ENCODE measurements at regions not wholly inside any gene's neighbourhood (a gene's known extent, or its start where the extent isn't known, plus 50 kb on each side); places are given as distances from the start of the nearest gene placed in this dataset.
"Not testable (repeated sequence)": the region's sequence is repeated elsewhere in the genome, so short reads cannot be mapped to it uniquely, and the experiment has no call there.

GRCh38 chr18:30595942-30596341, 446.6 kb downstream of the DSC3 start:
- no peak for DNase-seq (ENCODE audit: low spot score)
- in situ Hi-C loops (cut with MboI; ENCODE audit: low sequenced_read_pairs, unreplicated experiment) = no loop called here

GRCh38 chr18:30594911-30595310, 447.6 kb downstream of the DSC3 start:
- DNase-seq (ENCODE audit: low spot score); in situ Hi-C loops (cut with MboI; ENCODE audit: low sequenced_read_pairs, unreplicated experiment): not testable (repeated sequence)

More at GRCh38 chr18:30595942-30596341, 446.6 kb downstream of the DSC3 start:
- TF ChIP-seq CTCF (IDR thresholded peaks at IDR 0.05; ENCODE audit: borderline replicate concordance, control extremely low read depth, extremely low read depth, insufficient read depth, missing control alignments) = no peak

GRCh38 chr18:30591462-30591861, 451.1 kb downstream of the DSC3 start:
- TF ChIP-seq CTCF (IDR thresholded peaks at IDR 0.05; ENCODE audit: borderline replicate concordance, control extremely low read depth, extremely low read depth, insufficient read depth, missing control alignments) = no peak
- DNase-seq (ENCODE audit: low spot score) = no peak
- in situ Hi-C loops (cut with MboI; ENCODE audit: low sequenced_read_pairs, unreplicated experiment) = no loop called here

GRCh38 chr18:30588673-30589164, 453.8 kb downstream of the DSC3 start:
- TF ChIP-seq CTCF (IDR thresholded peaks at IDR 0.05; ENCODE audit: borderline replicate concordance, control extremely low read depth, extremely low read depth, insufficient read depth, missing control alignments) = no peak
- in situ Hi-C loops (cut with MboI; ENCODE audit: low sequenced_read_pairs, unreplicated experiment) = no loop called here
- DNase-seq (ENCODE audit: low spot score) = no peak

GRCh38 chr18:30583768-30584167, 458.8 kb downstream of the DSC3 start:
- in situ Hi-C loops (cut with MboI; ENCODE audit: low sequenced_read_pairs, unreplicated experiment) = no loop called here
- no peak for TF ChIP-seq CTCF (IDR thresholded peaks at IDR 0.05; ENCODE audit: borderline replicate concordance, control extremely low read depth, extremely low read depth, insufficient read depth, missing control alignments)
- no peak for DNase-seq (ENCODE audit: low spot score)

GRCh38 chr18:30582078-30582477, 460.5 kb downstream of the DSC3 start:
- in situ Hi-C loops (cut with MboI; ENCODE audit: low sequenced_read_pairs, unreplicated experiment) = no loop called here
- DNase-seq (ENCODE audit: low spot score) = no peak
- TF ChIP-seq CTCF (IDR thresholded peaks at IDR 0.05; ENCODE audit: borderline replicate concordance, control extremely low read depth, extremely low read depth, insufficient read depth, missing control alignments) = no peak

- in situ Hi-C loops (cut with MboI; ENCODE audit: low sequenced_read_pairs, unreplicated experiment) = no loop called here
- DNase-seq (ENCODE audit: low spot score) = no peak
- no peak for TF ChIP-seq CTCF (IDR thresholded peaks at IDR 0.05; ENCODE audit: borderline replicate concordance, control extremely low read depth, extremely low read depth, insufficient read depth, missing control alignments)
Observed at GRCh38 chr18:30578707-30579106, 463.8 kb downstream of the DSC3 start.
